ENCODE measurements at regions not wholly inside any gene's neighbourhood (a gene's known extent, or its start where the extent isn't known, plus 50 kb on each side); places are given as distances from the start of the nearest gene placed in this dataset.
A peak's percentile ranks its signal among the peaks of the same experiment; 100 is the strongest.

GRCh38 chr2:236870370-236870769 lies 215.3 kb upstream of the COPS8 start:
- no peak overlapping the region for H3K4me3 ChIP-seq (ENCODE audit: low read depth, low read length)
- in situ Hi-C loops (cut with HindIII; ENCODE audit: low sequenced_read_pairs), result no loop called here
- TF ChIP-seq CTCF (IDR thresholded peaks at IDR 0.05; ENCODE audit: low read depth, low read length), result no peak
- DNase-seq (ENCODE audit: low read depth, low spot score), result no peak

GRCh38 chr2:236871500-236872001 lies 214.1 kb upstream of the COPS8 start:
- H3K4me3 ChIP-seq (ENCODE audit: low read depth, low read length), result no peak overlapping the region
- in situ Hi-C loops (cut with HindIII; ENCODE audit: low sequenced_read_pairs), result no loop called here
- DNase-seq (ENCODE audit: low read depth, low spot score), result peak; percentile 87
- no peak for TF ChIP-seq CTCF (IDR thresholded peaks at IDR 0.05; ENCODE audit: low read depth, low read length)

GRCh38 chr2:236872015-236872414 lies 213.7 kb upstream of the COPS8 start:
- no peak for DNase-seq (ENCODE audit: low read depth, low spot score)
- TF ChIP-seq CTCF (IDR thresholded peaks at IDR 0.05; ENCODE audit: low read depth, low read length), result no peak
- no peak overlapping the region for H3K4me3 ChIP-seq (ENCODE audit: low read depth, low read length)
- in situ Hi-C loops (cut with HindIII; ENCODE audit: low sequenced_read_pairs), result no loop called here

- no peak for DNase-seq (ENCODE audit: low read depth, low spot score)
- in situ Hi-C loops (cut with HindIII; ENCODE audit: low sequenced_read_pairs), result no loop called here
- TF ChIP-seq CTCF (IDR thresholded peaks at IDR 0.05; ENCODE audit: low read depth, low read length), result no peak
- H3K4me3 ChIP-seq (ENCODE audit: low read depth, low read length), result no peak overlapping the region
Observed at GRCh38 chr2:236872981-236873380, 212.7 kb upstream of the COPS8 start.

GRCh38 chr2:236873636-236874035 lies 212.1 kb upstream of the COPS8 start:
- in situ Hi-C loops (cut with HindIII; ENCODE audit: low sequenced_read_pairs), result no loop called here
- H3K4me3 ChIP-seq (ENCODE audit: low read depth, low read length), result no peak overlapping the region
- TF ChIP-seq CTCF (IDR thresholded peaks at IDR 0.05; ENCODE audit: low read depth, low read length), result no peak
- DNase-seq (ENCODE audit: low read depth, low spot score), result no peak

GRCh38 chr2:236874866-236875481 lies 210.7 kb upstream of the COPS8 start:
- in situ Hi-C loops (cut with HindIII; ENCODE audit: low sequenced_read_pairs), result no loop called here
- TF ChIP-seq CTCF (IDR thresholded peaks at IDR 0.05; ENCODE audit: low read depth, low read length), result no peak
- DNase-seq (ENCODE audit: low read depth, low spot score), result no peak
- H3K4me3 ChIP-seq (ENCODE audit: low read depth, low read length), result no peak overlapping the region

All from astrocyte of the spinal cord (primary cell).